GM21390 (cell line): ENCODE measurements at regions not wholly inside any gene's neighbourhood (a gene's known extent, or its start where the extent isn't known, plus 50 kb on each side); places are given as distances from the start of the nearest gene placed in this dataset.

ENCODE experiments used
- ATAC-seq: cut with Tn5 transposase; IDR thresholded peaks from one replicate; pipeline ENCODE4 v1.9.1; 2021; ENCODE audit not compliant: unreplicated experiment

GRCh38 chr1:72362538-72362937 is 80.2 kb upstream of the NEGR1 start:
- no peak for ATAC-seq

GRCh38 chr1:72357411-72357810 is 75.1 kb upstream of the NEGR1 start:
- no peak for ATAC-seq

- ATAC-seq, result no peak
Observed at GRCh38 chr1:72355899-72356298, 73.6 kb upstream of the NEGR1 start.

GRCh38 chr1:72341661-72342060 is 59.3 kb upstream of the NEGR1 start:
- no peak for ATAC-seq

- ATAC-seq, result no peak
Observed at GRCh38 chr1:72336776-72337175, 54.4 kb upstream of the NEGR1 start.
